ENCODE measurements at regions not wholly inside any gene's neighbourhood (a gene's known extent, or its start where the extent isn't known, plus 50 kb on each side); places are given as distances from the start of the nearest gene placed in this dataset.
"Not testable (repeated sequence)": the region's sequence is repeated elsewhere in the genome, so short reads cannot be mapped to it uniquely, and the experiment has no call there.

DNA sequence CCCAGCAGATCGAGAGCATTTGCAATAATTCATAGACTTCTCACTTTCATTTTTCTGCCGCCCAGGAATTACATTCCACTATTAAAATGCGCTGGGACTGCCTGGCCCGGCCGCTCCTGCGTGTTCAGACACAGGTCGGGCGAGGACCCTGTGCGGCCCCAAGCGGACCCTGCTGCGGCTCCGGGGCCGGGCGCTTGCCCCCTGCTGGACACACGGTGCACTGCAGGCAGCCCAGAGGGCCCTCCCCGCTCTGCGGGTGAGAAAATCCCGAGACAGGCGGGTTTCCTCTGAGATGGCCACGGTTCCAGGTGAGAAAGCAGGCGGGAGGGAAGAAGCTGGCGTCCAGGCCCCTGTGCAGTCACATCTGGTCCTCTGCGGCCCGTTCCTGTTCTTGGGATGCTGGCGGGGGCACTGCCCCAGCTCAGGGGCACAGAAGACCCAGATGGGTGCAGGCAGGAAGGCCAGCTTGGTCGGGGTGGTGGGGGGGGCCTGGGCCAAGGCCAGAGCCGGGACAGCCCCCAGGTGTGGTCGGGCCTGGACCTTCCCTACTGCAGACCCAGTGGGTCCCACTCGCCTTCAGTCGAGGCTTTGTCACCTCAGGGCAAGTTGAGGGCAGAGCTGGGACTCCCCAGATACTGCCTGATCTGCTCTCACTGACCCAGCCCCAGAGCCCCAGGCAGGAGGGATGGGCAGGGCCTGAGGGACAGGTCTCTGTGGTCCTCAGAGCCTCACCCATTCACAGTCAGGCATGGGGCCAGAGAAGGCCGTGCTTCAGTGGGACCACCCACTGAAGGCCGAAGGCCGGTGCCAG, 135.1 kb downstream of the FAM53A start:
- intact Hi-C loops (cut with DNase I, micrococcal nuclease), result not testable (repeated sequence)
- peak; percentile 63 for ATAC-seq
- DNase-seq, result peak in 1 of 2 donors; percentile 48

GRCh38 chr4:1547856-1548826, 136.0 kb downstream of the FAM53A start:
- intact Hi-C loops (cut with DNase I, micrococcal nuclease), result no loop called here
- DNase-seq (no peak), ATAC-seq (peak; percentile 9)

- ATAC-seq, result no peak
- DNase-seq, result no peak
- intact Hi-C loops (cut with DNase I, micrococcal nuclease), result no loop called here
Observed at GRCh38 chr4:1547131-1547855, 136.8 kb downstream of the FAM53A start.

- intact Hi-C loops (cut with DNase I, micrococcal nuclease), result no loop called here
- DNase-seq (peak; percentile 45 to 60), ATAC-seq (peak; percentile 89)
Observed at GRCh38 chr4:1544861-1545281, 138.6 kb upstream of the NKX1-1 start.

DNA sequence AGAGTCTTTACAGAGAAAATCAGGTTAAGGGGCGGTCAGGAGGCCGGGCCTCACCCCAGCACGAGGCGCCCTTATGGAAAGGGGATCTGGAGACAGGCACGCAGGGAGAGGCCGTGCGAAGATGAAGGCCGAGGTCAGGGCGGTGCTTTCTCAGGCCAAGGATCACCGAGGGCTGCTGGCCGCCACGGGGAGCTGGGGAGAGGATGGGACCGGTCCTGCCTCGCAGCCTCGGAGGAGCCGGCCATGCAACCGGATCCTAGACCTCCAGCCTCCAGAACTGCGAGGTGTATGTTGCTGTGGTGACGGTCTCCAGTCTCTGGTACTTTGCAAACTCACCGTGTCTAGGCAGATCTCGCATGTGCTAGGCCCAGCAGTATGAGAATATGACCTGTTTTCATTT, 138.2 kb upstream of the NKX1-1 start:
- intact Hi-C loops (cut with DNase I, micrococcal nuclease); DNase-seq: not testable (repeated sequence)
- peak; percentile 31 for ATAC-seq

DNA sequence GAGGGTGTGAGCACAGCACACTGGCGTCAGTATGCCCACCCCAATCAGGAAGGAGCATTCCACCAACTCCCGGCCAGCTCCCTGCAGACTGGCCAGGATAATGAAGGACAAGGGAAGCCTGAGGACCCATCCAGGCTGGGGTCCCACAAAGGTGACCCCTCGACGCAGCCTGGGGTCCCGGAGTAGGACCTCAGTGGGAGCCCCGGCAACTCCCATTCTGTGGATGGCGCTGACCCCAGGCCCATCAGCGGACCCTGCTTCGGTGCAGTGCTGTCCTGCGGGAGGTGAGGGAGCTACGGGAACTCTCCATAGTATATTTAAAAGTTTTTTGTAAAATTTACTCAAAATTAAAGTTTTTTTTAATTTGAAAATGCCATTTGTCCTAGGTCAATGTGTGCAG, 137.7 kb upstream of the NKX1-1 start:
- intact Hi-C loops (cut with DNase I, micrococcal nuclease), result no loop called here

DNA sequence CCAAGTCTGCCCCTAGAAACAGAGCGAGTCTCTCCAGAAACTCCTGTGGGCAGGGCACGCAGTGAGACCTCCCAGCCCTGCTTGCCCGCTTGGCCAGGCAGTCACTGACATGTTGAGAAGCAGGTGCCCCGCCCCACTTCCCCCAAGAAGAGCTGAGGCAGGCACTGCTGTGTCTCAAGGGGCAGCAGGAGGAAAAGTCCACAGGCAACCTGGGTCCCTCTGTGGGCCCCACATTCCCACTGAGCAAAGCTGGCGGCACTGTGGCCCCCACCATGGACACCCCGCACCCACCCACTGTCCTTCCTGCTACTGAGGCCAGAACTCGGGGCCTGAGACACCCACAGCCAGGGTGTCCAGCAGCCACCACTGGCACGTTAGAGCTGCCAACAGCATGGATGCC, 137.3 kb upstream of the NKX1-1 start:
- intact Hi-C loops (cut with DNase I, micrococcal nuclease), result no loop called here
- DNase-seq (no peak), ATAC-seq (no peak)

More for the DNA sequence above, 137.7 kb upstream of the NKX1-1 start:
- DNase-seq, result no peak
- no peak for ATAC-seq

- ATAC-seq (no peak), DNase-seq (no peak)
- intact Hi-C loops (cut with DNase I, micrococcal nuclease), result no loop called here
Observed at GRCh38 chr4:1542516-1543320, 136.5 kb upstream of the NKX1-1 start.

DNA sequence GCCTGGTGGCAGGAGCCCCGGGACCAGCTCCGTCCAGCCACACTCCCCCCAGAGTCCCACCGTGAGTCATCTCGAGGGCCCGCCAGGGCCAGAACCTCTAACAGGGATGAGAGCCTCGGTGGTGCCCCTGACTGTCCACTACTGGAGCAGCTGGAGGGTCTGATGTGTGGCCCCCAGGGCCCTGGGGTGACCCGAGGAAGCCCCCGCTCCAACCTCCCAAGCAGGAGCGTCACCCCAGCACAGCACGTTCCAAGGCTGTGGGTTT, 135.9 kb upstream of the NKX1-1 start:
- no peak for DNase-seq
- intact Hi-C loops (cut with DNase I, micrococcal nuclease), result no loop called here
- ATAC-seq, result no peak

GRCh38 chr4:1541449-1542225, 135.4 kb upstream of the NKX1-1 start:
- intact Hi-C loops (cut with DNase I, micrococcal nuclease), result no loop called here
- no peak for ATAC-seq
- DNase-seq, result no peak

DNA sequence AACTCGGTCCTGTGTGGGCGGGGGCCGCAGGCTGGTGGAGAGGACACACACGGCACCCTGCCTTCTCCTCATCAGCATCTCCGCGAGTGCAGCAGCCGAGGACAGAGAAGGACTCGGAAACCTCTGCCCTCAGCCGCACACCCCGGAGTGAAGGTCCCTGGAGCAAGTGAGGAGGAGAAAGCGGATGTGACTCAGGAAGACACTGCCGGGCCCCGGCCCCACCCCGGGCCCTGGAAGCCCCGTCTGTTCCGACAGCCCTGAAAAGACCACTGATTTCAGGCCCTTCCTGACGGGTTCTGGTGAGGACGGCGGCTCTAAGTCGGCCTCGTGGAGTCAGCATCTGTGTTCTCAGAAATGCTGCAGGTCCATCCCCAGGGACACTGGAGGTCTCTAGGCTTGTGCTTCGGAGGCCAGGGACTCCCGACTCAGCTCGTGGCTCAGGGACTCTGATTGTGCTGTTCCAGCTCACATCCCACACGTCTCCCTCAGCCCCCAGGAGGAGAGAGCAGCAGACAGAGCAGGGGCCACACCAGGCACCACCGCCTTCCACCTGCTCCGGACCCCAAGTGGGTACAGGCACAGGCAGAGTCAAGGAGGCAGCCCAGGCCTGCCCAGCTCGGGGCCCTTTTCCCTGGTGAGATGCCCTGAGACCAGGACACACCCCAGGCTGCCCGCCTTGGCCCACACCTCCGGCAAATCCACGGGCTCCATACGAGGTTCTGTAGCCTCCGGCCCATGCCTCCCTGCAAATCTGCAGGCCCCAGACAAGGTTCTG, 134.5 kb upstream of the NKX1-1 start:
- no peak for DNase-seq
- intact Hi-C loops (cut with DNase I, micrococcal nuclease), result no loop called here

DNA sequence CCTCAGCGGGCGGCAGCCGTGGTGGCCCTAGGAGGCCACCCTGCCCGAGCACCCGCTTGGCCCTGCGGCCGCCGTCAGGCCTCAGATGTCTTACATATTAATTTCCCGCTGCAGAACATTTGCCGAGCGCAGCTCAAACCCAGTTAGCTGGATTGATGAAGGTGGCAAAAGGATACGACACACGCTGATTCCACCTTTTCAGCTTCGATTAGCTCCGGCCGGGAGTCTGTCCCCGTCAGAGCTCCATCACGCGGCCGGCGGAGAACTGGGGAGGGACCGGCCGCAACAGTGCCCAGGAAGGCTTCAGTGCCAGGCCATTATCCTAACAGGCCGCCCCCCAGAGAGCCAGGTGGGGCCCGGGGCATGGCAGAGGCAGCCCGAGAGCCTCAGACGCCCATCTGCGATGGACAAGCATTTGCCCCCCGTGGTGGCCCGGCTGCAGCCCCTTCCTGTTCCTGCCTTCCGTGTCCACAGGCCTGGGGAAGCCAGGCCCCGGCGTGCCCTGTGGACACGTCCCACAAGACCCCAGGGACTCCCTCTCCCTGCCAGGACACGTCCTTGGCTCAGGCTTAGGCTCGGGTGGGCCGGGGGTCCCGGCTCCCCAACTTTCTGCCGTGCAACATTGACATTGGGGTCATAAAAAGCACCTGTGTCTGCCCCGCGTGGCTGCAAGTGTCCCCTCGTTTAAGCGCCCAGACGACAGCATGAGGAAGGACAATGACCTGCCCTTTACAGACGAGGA, 133.8 kb upstream of the NKX1-1 start:
- intact Hi-C loops (cut with DNase I, micrococcal nuclease), result no loop called here
- no peak for ATAC-seq

More for the DNA sequence above, 134.5 kb upstream of the NKX1-1 start:
- no peak for ATAC-seq

GRCh38 chr4:1538941-1539772, 132.9 kb upstream of the NKX1-1 start:
- intact Hi-C loops (cut with DNase I, micrococcal nuclease), result no loop called here
- no peak for ATAC-seq
- DNase-seq, result no peak

More for the DNA sequence above, 133.8 kb upstream of the NKX1-1 start:
- no peak for DNase-seq

DNA sequence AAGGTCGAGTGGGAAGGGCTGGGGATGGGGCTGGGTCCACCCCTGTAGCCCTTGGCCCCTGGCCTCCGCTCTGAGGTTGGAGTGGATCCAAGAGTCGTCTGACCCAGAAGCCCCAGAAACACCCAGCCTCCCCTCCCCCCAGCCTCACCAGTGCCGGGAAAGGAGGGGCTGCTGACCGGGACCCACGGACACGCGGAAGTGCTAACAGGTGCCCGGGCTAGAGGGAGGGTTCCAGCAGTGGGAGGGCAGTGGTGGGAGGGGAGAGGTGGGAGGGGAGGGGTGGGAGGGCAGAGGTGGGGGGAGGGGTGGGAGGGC, 131.8 kb upstream of the NKX1-1 start:
- DNase-seq (no peak), ATAC-seq (no peak)
- intact Hi-C loops (cut with DNase I, micrococcal nuclease), result no loop called here

DNA sequence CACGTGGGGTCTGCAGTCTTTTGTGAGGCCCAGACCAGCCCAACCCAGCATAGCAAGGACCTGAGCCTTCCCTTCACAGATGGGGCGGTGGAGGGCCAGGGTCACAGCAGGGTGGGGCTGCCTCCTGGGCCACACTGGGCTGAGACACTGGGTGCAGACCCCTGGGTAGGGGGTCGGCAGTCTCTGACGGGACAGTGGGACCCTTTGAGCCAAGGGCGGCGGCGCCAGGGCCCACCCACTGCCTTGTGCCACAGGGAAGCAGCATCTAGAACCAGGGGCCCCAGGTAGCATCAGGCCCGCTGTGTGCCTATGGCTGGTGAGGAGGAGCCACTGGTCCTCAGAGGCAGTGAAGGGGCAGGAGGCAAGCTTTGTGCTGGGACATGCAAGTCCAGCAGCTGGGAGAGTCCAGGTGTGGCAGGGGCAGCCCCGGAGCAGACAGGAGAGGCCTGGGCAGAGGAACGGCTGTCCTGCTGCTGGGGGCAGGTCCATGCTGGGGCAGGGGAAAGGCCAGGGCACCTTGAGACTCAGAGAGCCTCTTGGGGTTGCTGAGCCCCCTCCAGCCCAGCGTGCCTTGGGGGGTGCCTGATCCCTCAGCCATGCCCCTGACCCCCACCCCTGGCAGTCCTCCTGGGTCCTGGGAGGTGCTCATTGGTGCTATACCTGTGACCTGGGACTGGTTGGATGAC, 131.3 kb upstream of the NKX1-1 start:
- DNase-seq, result no peak
- ATAC-seq, result no peak
- intact Hi-C loops (cut with DNase I, micrococcal nuclease), result no loop called here

All from left colon (tissue), 2 donors.